ENCODE measurements at regions not wholly inside any gene's neighbourhood (a gene's known extent, or its start where the extent isn't known, plus 50 kb on each side); places are given as distances from the start of the nearest gene placed in this dataset.
"Not testable (repeated sequence)": the region's sequence is repeated elsewhere in the genome, so short reads cannot be mapped to it uniquely, and the experiment has no call there.

- H3K27me3 Mint-ChIP-seq, DNase-seq, H3K27ac Mint-ChIP-seq, H3K36me3 Mint-ChIP-seq, CTCF ChIA-PET, H3K4me1 Mint-ChIP-seq, H3K4me3 Mint-ChIP-seq: not testable (repeated sequence)
- peaks cover 11% of the 10 kb centered on the region for H3K9me3 Mint-ChIP-seq
These were observed 64.9 kb upstream of the ANO5 start for GRCh38 chr11:22127981-22128380.

DNA sequence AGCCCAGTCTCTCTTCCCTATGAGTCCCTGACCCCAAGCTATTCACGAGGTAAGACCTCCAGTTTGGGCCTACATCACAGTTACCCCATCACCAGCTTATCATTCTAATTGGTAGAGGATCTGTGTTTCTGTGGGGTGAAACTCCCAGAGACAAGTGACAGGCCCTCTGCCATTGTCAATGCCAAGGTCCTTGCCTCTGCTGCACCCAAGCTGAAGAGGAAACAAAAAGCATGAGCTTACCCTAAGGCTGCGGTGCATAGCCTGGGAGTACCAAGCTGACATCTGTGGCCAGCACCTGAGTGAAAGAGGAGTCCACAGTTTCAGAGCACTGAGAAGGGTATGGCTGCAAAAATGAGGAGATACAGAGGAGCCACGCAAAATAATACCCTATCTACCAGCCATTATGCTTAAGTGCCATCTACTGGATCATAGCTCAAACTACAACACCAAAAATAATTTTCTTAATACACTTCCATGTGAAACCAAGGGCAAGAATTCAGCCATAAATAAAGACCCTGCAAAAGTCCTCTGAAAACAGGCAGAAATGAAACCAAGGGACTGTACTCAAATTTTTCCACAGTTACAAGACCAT lies 62.3 kb upstream of the ANO5 start:
- H3K4me1 Mint-ChIP-seq: no peaks in the 10 kb centered on the region
- H3K9me3 Mint-ChIP-seq: peaks cover 12% of the 10 kb centered on the region
- no peak overlapping the region for H3K4me3 Mint-ChIP-seq
- H3K27ac Mint-ChIP-seq: no peak overlapping the region
- H3K36me3 Mint-ChIP-seq: no peaks in the 10 kb centered on the region
- DNase-seq: no peak
- CTCF ChIA-PET: no interaction called here
- H3K27me3 Mint-ChIP-seq: no peaks in the 10 kb centered on the region

DNA sequence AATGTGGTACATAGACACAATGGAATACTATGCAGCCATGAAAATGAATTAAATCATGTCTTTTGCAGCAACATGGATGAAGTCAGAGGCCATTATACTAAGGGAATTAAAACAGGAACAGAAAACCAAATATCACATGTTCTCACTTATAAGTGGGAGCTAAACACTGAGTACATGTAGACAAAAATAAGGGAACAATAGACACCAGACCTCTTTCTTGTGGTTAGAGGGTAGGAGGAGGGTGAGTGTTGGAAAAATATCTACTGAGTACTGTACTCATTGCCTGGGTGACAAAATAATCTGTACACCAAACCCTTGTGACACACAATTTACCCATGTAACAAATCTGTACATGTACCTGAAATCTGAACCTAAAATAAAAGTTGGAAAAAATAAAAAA lies 59.1 kb upstream of the ANO5 start:
- H3K9me3 Mint-ChIP-seq: peaks cover 6% of the 10 kb centered on the region
- H3K27me3 Mint-ChIP-seq: no peaks in the 10 kb centered on the region
- H3K36me3 Mint-ChIP-seq: no peaks in the 10 kb centered on the region
- no peak for DNase-seq
- no peaks in the 10 kb centered on the region for H3K4me1 Mint-ChIP-seq
- no peak overlapping the region for H3K4me3 Mint-ChIP-seq
- CTCF ChIA-PET: no interaction called here
- no peak overlapping the region for H3K27ac Mint-ChIP-seq

DNA sequence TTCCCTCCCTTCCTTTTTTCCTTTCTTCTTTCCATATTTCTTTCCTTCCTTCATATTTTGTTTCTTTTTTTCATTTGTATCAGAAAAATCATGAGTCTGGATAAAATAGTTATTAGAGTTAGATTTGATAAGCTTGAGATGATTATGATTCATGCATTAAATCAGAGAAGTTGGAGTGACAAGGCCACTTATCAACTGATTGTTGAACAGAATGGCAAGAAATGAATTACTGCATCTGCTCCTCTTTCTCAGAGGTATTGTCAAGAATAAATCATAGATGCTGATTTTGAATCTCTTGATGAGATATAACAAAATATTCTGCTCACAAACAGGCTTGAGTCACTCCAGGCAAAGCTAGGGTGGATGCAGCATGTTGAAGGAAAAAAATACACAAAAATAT lies 54.6 kb upstream of the ANO5 start:
- H3K27me3 Mint-ChIP-seq: no peaks in the 10 kb centered on the region
- H3K4me1 Mint-ChIP-seq: no peaks in the 10 kb centered on the region
- DNase-seq: no peak
- H3K4me3 Mint-ChIP-seq: no peak overlapping the region
- no peaks in the 10 kb centered on the region for H3K36me3 Mint-ChIP-seq
- H3K9me3 Mint-ChIP-seq: peaks cover 3% of the 10 kb centered on the region
- CTCF ChIA-PET: no interaction called here
- H3K27ac Mint-ChIP-seq: no peak overlapping the region

Data from activated naive CD4-positive, alpha-beta T cell treated with anti-CD3 and anti-CD28 coated beads, Interleukin-2, amount 10 ng/mL, durations not matched to agents 7 days and 5 days (primary cell).